K562 (cell line): ENCODE measurements at regions not wholly inside any gene's neighbourhood (a gene's known extent, or its start where the extent isn't known, plus 50 kb on each side); places are given as distances from the start of the nearest gene placed in this dataset.

Source experiments
- ATAC-seq: fragments of 200-7000 bp; cut with Tn5 transposase; 3 replicates; pipeline ENCODE4 v1.9.1; 2020; ENCODE audit warnings: moderate library complexity
- BruUV-seq: library from RNA; stranded (reverse); fragments of 400-500 nt; replicated peaks from 2 replicates; lab custom pipeline; 2021; lab: Mats Ljungman, UMichigan
- CTCF ChIA-PET: fragments of 300-600 bp; formaldehyde crosslinking; extraction: SDS; loops from one replicate; lab custom pipeline; 2021; ENCODE audit warnings: low intra/inter-chr PET ratio; lab: Yijun Ruan, JAX
- POLR2A ChIA-PET: fragments of 300-600, 350-650 bp; sonication (Branson Sonifier 250); formaldehyde crosslinking; extraction: SDS; loops from one replicate; lab custom pipeline; 2021; ENCODE audit warnings: antibody characterized with exemption, inconsistent platforms; lab: Yijun Ruan, JAX
- DNase-seq, 4 experiments: peaks; one replicate each; pipeline versions ENCODE4 v3.0.0 to v3.0.0-alpha.2; 2011 to 2018; ENCODE audit warnings: low spot score in 3 of 4, mixed read lengths in 3 of 4; ENCODE audit errors: extremely low read depth in 1 of 4
- FAIRE-seq: peaks from 2 replicates; lab custom pipeline; 2011; peaks lifted over from hg19 to GRCh38; lab: Jason Lieb, UNC
- H2AFZ ChIP-seq: 2 replicates; pipeline ENCODE4 v1.6.0; 2011; ENCODE audit warnings: low read depth, low read length, control low read depth, inconsistent platforms
- H3K27ac ChIP-seq: fragments of 200-600 bp; 3 replicates; pipeline ENCODE4 v1.8.0; 2011; ENCODE audit warnings: low read depth, mild to moderate bottlenecking, control low read depth, inconsistent platforms, low read length, moderate library complexity, mixed read lengths; ENCODE audit errors: extremely low read depth
- H3K27me3 ChIP-seq, 2 experiments: fragments of 300-600 bp in 1 of 2; 2 replicates in 1 of 2; 3 replicates in 1 of 2; pipeline versions ENCODE4 v1.6.0 to v1.8.0; 2011; ENCODE audit warnings: inconsistent platforms in 2 of 2, low read length in 2 of 2, mild to moderate bottlenecking in 1 of 2, mixed read lengths in 1 of 2, moderate library complexity in 1 of 2; ENCODE audit not compliant: control insufficient read depth in 2 of 2, insufficient read depth in 2 of 2
- H3K36me3 ChIP-seq: fragments of 300-600 bp; 3 replicates; pipeline ENCODE4 v1.8.0; 2011; ENCODE audit warnings: mild to moderate bottlenecking, low read length, inconsistent platforms; ENCODE audit not compliant: control insufficient read depth, insufficient read depth
- H3K4me1 ChIP-seq, 2 experiments: fragments of 200-600 bp in 1 of 2; replicated peaks in 1 of 2; 2 replicates in 1 of 2; 3 replicates in 1 of 2; pipeline versions ENCODE4 v1.5.1 to v1.8.0; 2011; ENCODE audit warnings: inconsistent platforms in 2 of 2, low read length in 2 of 2, mild to moderate bottlenecking in 1 of 2, mixed read lengths in 1 of 2, moderate library complexity in 1 of 2; ENCODE audit not compliant: control insufficient read depth in 2 of 2, insufficient read depth in 2 of 2
- H3K4me2 ChIP-seq: 2 replicates; pipeline ENCODE4 v1.6.1; 2011; ENCODE audit warnings: low read length, control low read depth, inconsistent platforms, mixed read lengths; ENCODE audit not compliant: insufficient read depth
- H3K4me3 ChIP-seq: fragments of 200-600 bp; sonication (generic), shearing (Covaris generic); 2 replicates; pipeline ENCODE4 v1.5.1; 2016; ENCODE audit warnings: control low read depth, inconsistent platforms
- H3K79me2 ChIP-seq: fragments of 200-600 bp; 3 replicates; pipeline ENCODE4 v1.8.0; 2011; ENCODE audit warnings: low read length, inconsistent platforms; ENCODE audit not compliant: control insufficient read depth, insufficient read depth
- H3K9ac ChIP-seq, 2 experiments: 2 replicates each; pipeline versions ENCODE4 v1.6.0 to v1.6.1; 2011; ENCODE audit warnings: low read depth in 2 of 2, low read length in 2 of 2, control low read depth in 1 of 2, inconsistent platforms in 1 of 2, mild to moderate bottlenecking in 1 of 2, mixed read lengths in 1 of 2; ENCODE audit not compliant: insufficient read depth in 1 of 2
- H3K9me1 ChIP-seq: one replicate; pipeline ENCODE4 v1.6.0; 2011; ENCODE audit warnings: inconsistent platforms, mild to moderate bottlenecking, low read length, moderate library complexity; ENCODE audit not compliant: control insufficient read depth, insufficient read depth
- H3K9me3 ChIP-seq: replicated peaks from 2 replicates; pipeline ENCODE4 v1.5.1; 2011; ENCODE audit warnings: low read depth, low read length, inconsistent platforms; ENCODE audit not compliant: control insufficient read depth, insufficient read depth
- H4K20me1 ChIP-seq: replicated peaks from 2 replicates; pipeline ENCODE4 v1.6.1; 2011; ENCODE audit warnings: low read length, inconsistent platforms, mixed read lengths; ENCODE audit not compliant: control insufficient read depth, insufficient read depth
- HIVEP1 ChIP-seq: fragments of 250-450 bp; sonication (Bioruptor Pico); IDR thresholded peaks from 2 replicates; pipeline ENCODE4 v1.4.0; 2020; ENCODE audit warnings: mild to moderate bottlenecking
- SETDB1 ChIP-seq: IDR thresholded peaks from one replicate; pipeline ENCODE4 v1.6.1; 2012; ENCODE audit warnings: low read length, control low read depth, inconsistent platforms
- SOX6 ChIP-seq: fragments of 450-650 bp; IDR thresholded peaks from 2 replicates; pipeline ENCODE4 v1.6.1; 2014; ENCODE audit warnings: mild to moderate bottlenecking
- ZFX ChIP-seq: sonication (generic); formaldehyde crosslinking; IDR thresholded peaks from 2 replicates; pipeline ENCODE4 v1.8.0; 2022; ENCODE audit warnings: mild to moderate bottlenecking, missing genetic modification reagents, moderate library complexity
- ZNF175 ChIP-seq: fragments of 200-800 bp; sonication (Bioruptor generic); IDR thresholded peaks from 2 replicates; pipeline ENCODE4 v1.6.1; 2016; ENCODE audit warnings: low read depth, mild to moderate bottlenecking, missing genetic modification characterization, missing compliant biosample characterization
- ZNF589 ChIP-seq: fragments of 200-800 bp; sonication (Bioruptor generic); IDR thresholded peaks from 2 replicates; pipeline ENCODE4 v1.6.1; 2016; ENCODE audit warnings: low read depth, missing genetic modification characterization, missing compliant biosample characterization
- ZZZ3 ChIP-seq: fragments of 450-650 bp; IDR thresholded peaks from 2 replicates; pipeline ENCODE4 v1.6.1; 2016; ENCODE audit warnings: antibody characterized with exemption, mild to moderate bottlenecking, moderate library complexity
- WGBS: fragments of 100-300 bp; shearing (Covaris generic); methylation state at CpG from one replicate; pipeline ENCODE4 v1.1.6; 2016; ENCODE audit warnings: low coverage, mixed read lengths; ENCODE audit not compliant: insufficient coverage; ENCODE audit errors: missing lambda C conversion rate; 5-methylcytosine and 5-hydroxymethylcytosine counted together
- in situ Hi-C: fragments of 300-500 bp; cut with MboI; formaldehyde crosslinking; loops from 4 replicates; pipeline ENCODE4 v1.15.0; 2018; ENCODE audit warnings: inconsistent platforms, mixed read lengths
- intact Hi-C: fragments of 100-400 bp; cut with micrococcal nuclease; formaldehyde crosslinking; loops from 2 replicates; pipeline ENCODE4 v1.14.2; 2022
- TF ChIP-seq, protein P1 (sequence below): sonication (generic); formaldehyde crosslinking; IDR thresholded peaks from 2 replicates; pipeline ENCODE4 v1.8.1; 2022; ENCODE audit warnings: missing genetic modification reagents
- TF ChIP-seq, protein P2 (sequence below): fragments of 450-650 bp; IDR thresholded peaks from 2 replicates; pipeline ENCODE4 v1.6.1; 2016; ENCODE audit warnings: antibody characterized with exemption

DNA sequence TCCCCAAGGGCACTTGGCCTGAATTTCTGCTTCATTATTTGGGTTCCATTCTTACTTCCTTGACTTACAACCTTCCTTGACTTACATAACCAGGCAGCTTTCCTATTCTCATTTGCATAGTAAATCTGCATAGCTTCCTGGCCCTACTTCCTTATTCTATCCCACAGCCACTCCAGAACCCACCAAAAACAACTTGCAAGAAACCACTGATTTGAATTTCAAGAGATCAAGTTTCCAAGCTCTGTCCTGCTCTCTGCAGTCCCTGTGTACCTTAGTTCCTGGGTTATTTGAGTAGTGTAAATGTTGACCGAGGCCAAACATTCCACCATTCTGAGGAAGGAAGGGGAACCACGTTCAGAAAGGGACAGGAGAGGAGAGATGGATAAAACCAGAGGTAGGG, 603.3 kb downstream of the PTPRC start:
- Histone ChIP-seq H3K4me2 (no peak overlapping the region), H3K79me2 (no peaks in the 10 kb centered on the region), H3K9ac (no peak overlapping the region), H3K27ac (no peak overlapping the region), H3K9me1 (no peaks in the 10 kb centered on the region), H3K4me1 (no peaks in the 10 kb centered on the region), H4K20me1 (no peaks in the 10 kb centered on the region), H3K36me3 (no peaks in the 10 kb centered on the region), H2AFZ (no peak overlapping the region), H3K4me3 (no peak overlapping the region), H3K9me3 (no peaks in the 10 kb centered on the region; the same call in 1 of the 2 replicates), H3K27me3 (no peaks in the 10 kb centered on the region)
- FAIRE-seq = no peak
- no TSS peak for BruUV-seq
- POLR2A ChIA-PET = no interaction called here
- intact Hi-C loops (no loop called here), in situ Hi-C loops (no loop called here)
- CTCF ChIA-PET = no interaction called here
- 0% methylated on average over 2 of the region's 2 CpGs for WGBS
- no peak for TF ChIP-seq ZNF589 (CRISPR knock-in tag)
- no peak for TF ChIP-seq ZFX
- no peak for TF ChIP-seq SOX6
- no peak for TF ChIP-seq ZZZ3
- TF ChIP-seq SETDB1 = no peak
- TF ChIP-seq, protein P1, sequence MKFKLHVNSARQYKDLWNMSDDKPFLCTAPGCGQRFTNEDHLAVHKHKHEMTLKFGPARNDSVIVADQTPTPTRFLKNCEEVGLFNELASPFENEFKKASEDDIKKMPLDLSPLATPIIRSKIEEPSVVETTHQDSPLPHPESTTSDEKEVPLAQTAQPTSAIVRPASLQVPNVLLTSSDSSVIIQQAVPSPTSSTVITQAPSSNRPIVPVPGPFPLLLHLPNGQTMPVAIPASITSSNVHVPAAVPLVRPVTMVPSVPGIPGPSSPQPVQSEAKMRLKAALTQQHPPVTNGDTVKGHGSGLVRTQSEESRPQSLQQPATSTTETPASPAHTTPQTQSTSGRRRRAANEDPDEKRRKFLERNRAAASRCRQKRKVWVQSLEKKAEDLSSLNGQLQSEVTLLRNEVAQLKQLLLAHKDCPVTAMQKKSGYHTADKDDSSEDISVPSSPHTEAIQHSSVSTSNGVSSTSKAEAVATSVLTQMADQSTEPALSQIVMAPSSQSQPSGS (CRISPR knock-in tag) = no peak
- TF ChIP-seq, protein P2, sequence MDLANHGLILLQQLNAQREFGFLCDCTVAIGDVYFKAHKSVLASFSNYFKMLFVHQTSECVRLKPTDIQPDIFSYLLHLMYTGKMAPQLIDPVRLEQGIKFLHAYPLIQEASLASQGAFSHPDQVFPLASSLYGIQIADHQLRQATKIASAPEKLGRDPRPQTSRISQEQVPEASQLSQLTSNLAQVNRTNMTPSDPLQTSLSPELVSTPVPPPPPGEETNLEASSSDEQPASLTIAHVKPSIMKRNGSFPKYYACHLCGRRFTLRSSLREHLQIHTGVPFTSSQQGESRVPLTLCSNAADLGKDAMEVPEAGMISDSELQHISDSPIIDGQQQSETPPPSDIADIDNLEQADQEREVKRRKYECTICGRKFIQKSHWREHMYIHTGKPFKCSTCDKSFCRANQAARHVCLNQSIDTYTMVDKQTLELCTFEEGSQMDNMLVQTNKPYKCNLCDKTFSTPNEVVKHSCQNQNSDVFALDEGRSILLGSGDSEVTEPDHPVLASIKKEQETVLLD = no peak
- no peak for TF ChIP-seq ZNF175
- no peak for TF ChIP-seq HIVEP1 (CRISPR knock-in tag)
- DNase-seq = no peak
- ATAC-seq = no peak
